GM10248 (cell line): ENCODE measurements at regions not wholly inside any gene's neighbourhood (a gene's known extent, or its start where the extent isn't known, plus 50 kb on each side); places are given as distances from the start of the nearest gene placed in this dataset.

Source experiments
- CTCF ChIA-PET: fragments of 300-600 bp; sonication (Branson Sonifier 250); formaldehyde crosslinking; extraction: SDS; loops from one replicate; lab custom pipeline; 2021; ENCODE audit warnings: antibody characterized with exemption; lab: Yijun Ruan, JAX
- POLR2A ChIA-PET: fragments of 350-650 bp; sonication (Branson Sonifier 250); formaldehyde crosslinking; extraction: SDS; loops from one replicate; lab custom pipeline; 2020; ENCODE audit warnings: antibody characterized with exemption; lab: Yijun Ruan, JAX
- DNase-seq: peaks from one replicate; pipeline ENCODE4 v3.0.0; 2012; ENCODE audit errors: extremely low spot score
- CTCF ChIP-seq: IDR thresholded peaks from 2 replicates; pipeline ENCODE4 v1.5.1; 2012; ENCODE audit warnings: mild to moderate bottlenecking, low read depth; ENCODE audit errors: extremely low read depth, missing control alignments, control extremely low read depth

- no peak for TF ChIP-seq CTCF
- ChIA-PET CTCF (interaction anchor here (3.6 kb wide), 1 partner anchor 12 kb away, joined by 12 read pairs; no protein-coding TSS in a partner anchor), POLR2A (no interaction called here)
- no peak for DNase-seq
These were observed 1323.0 kb downstream of the BRD1 start for GRCh38 chr22:48504519-48505140.

- no peak for DNase-seq
- ChIA-PET CTCF (interaction anchor here (3.6 kb wide), 1 partner anchor 11 kb away, joined by 12 read pairs; no protein-coding TSS in a partner anchor), POLR2A (no interaction called here)
- no peak for TF ChIP-seq CTCF
These were observed 1323.8 kb downstream of the BRD1 start for GRCh38 chr22:48503876-48504275.

- no peak for TF ChIP-seq CTCF
- no peak for DNase-seq
- CTCF ChIA-PET = interaction anchor here (3.6 kb wide), 1 partner anchor 10 kb away, joined by 12 read pairs; no protein-coding TSS in a partner anchor
- POLR2A ChIA-PET = no interaction called here
These were observed 1324.5 kb downstream of the BRD1 start for GRCh38 chr22:48503035-48503625.

DNA sequence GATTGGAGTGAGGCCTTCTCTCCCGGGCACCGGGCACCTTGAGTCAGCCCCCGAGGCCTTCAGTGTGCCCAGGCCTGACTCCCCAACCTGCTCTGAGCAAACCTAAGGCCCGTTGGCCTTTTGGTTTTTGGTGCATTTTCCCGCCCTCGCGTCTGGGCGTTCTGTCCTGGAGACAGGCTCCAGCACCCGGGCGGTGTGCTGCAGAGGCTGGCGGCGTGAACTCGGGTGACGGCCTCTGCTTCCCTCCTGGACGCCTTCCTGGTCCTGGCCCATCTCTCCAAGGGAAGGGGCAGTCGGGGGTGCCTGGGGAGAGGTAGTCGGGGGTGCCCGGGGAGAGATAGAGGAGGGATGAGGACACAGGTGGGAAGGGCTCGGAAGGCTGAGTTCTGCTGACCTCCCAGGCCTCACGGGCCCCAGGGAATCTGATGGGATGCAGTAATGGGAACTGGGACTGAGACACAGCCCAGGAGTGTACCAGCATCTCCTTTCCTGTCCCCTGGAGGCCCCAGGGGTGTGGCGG is 1326.4 kb downstream of the BRD1 start:
- POLR2A ChIA-PET = no interaction called here
- TF ChIP-seq CTCF = no peak
- CTCF ChIA-PET = interaction anchor here (0.8 kb wide), 1 partner anchor 9 kb away, joined by 3 read pairs; no protein-coding TSS in a partner anchor
- DNase-seq = no peak

GRCh38 chr22:48500471-48501230 is 1327.0 kb downstream of the BRD1 start:
- no peak for DNase-seq
- TF ChIP-seq CTCF = no peak
- CTCF ChIA-PET = interaction anchor here (0.8 kb wide), 1 partner anchor 8 kb away, joined by 3 read pairs; no protein-coding TSS in a partner anchor
- POLR2A ChIA-PET = no interaction called here

- DNase-seq = no peak
- CTCF ChIA-PET = no interaction called here
- POLR2A ChIA-PET = no interaction called here
- no peak for TF ChIP-seq CTCF
These were observed 1327.9 kb downstream of the BRD1 start for GRCh38 chr22:48499456-48500425.
